Activated T-cell treated with anti-CD3 and anti-CD28 coated beads, Interleukin-2, amount 50 U/mL, for 72 hours (primary cell): ENCODE measurements at regions not wholly inside any gene's neighbourhood (a gene's known extent, or its start where the extent isn't known, plus 50 kb on each side); places are given as distances from the start of the nearest gene placed in this dataset.

Experiments
- ATAC-seq, 2 donors: fragments of 150-1000 bp; cut with Tn5 transposase; replicated peaks in 1 of 2; 2 replicates each; pipeline ENCODE4 v1.10.0; 2021; ENCODE audit warnings: moderate library complexity in 2 of 2, mild to moderate bottlenecking in 1 of 2
- DNase-seq, 2 donors: peaks; one replicate each; pipeline ENCODE4 v3.0.0; 2021 to 2022; ENCODE audit warnings: mixed read lengths in 1 of 2
- H3K27ac Mint-ChIP-seq: one replicate; pipeline ENCODE4 v1.8.0; 2022; ENCODE audit warnings: mild to moderate bottlenecking, moderate library complexity, mixed read lengths
- H3K27me3 Mint-ChIP-seq: one replicate; pipeline ENCODE4 v1.8.0; 2022; ENCODE audit warnings: low read depth, mixed read lengths
- H3K36me3 Mint-ChIP-seq, 2 donors: one replicate each; pipeline ENCODE4 v1.8.0; 2022; ENCODE audit warnings: mixed read lengths in 2 of 2, mild to moderate bottlenecking in 1 of 2; ENCODE audit not compliant: insufficient read depth in 2 of 2
- H3K4me1 Mint-ChIP-seq: one replicate; pipeline ENCODE4 v1.8.0; 2022; ENCODE audit warnings: low read depth, mixed read lengths
- H3K4me3 Mint-ChIP-seq, 2 donors: one replicate each; pipeline ENCODE4 v1.8.0; 2022; ENCODE audit warnings: mild to moderate bottlenecking in 2 of 2, mixed read lengths in 2 of 2, moderate library complexity in 2 of 2
- H3K9me3 Mint-ChIP-seq, 2 donors: one replicate each; pipeline ENCODE4 v1.8.0; 2022; ENCODE audit warnings: mixed read lengths in 2 of 2

GRCh38 chr3:25257026-25257425 lies 171.0 kb upstream of the RARB start:
- H3K9me3 Mint-ChIP-seq, result peaks cover 10 to 11% of the 10 kb centered on the region in 2 donors
- H3K27me3 Mint-ChIP-seq, result no peaks in the 10 kb centered on the region
- ATAC-seq, result no peak
- H3K27ac Mint-ChIP-seq, result no peak overlapping the region
- no peak overlapping the region for H3K4me3 Mint-ChIP-seq
- no peaks in the 10 kb centered on the region for H3K36me3 Mint-ChIP-seq
- H3K4me1 Mint-ChIP-seq, result no peaks in the 10 kb centered on the region
- DNase-seq, result no peak

GRCh38 chr3:25259871-25260270 lies 168.2 kb upstream of the RARB start:
- Mint-ChIP-seq H3K36me3 (no peaks in the 10 kb centered on the region), H3K27ac (no peak overlapping the region), H3K9me3 (peaks cover 11 to 18% of the 10 kb centered on the region in 2 donors), H3K27me3 (no peaks in the 10 kb centered on the region), H3K4me3 (no peak overlapping the region), H3K4me1 (no peaks in the 10 kb centered on the region)
- ATAC-seq (no peak), DNase-seq (no peak)

GRCh38 chr3:25262322-25262721 lies 165.7 kb upstream of the RARB start:
- ATAC-seq, result no peak
- peaks cover 9 to 15% of the 10 kb centered on the region in 2 donors for H3K9me3 Mint-ChIP-seq
- H3K27me3 Mint-ChIP-seq, result no peaks in the 10 kb centered on the region
- no peaks in the 10 kb centered on the region for H3K36me3 Mint-ChIP-seq
- no peak overlapping the region for H3K27ac Mint-ChIP-seq
- H3K4me3 Mint-ChIP-seq, result no peak overlapping the region
- no peak for DNase-seq
- H3K4me1 Mint-ChIP-seq, result no peaks in the 10 kb centered on the region

GRCh38 chr3:25265284-25265683 lies 162.8 kb upstream of the RARB start:
- H3K4me3 Mint-ChIP-seq, result no peak overlapping the region
- peaks cover 11 to 17% of the 10 kb centered on the region in 2 donors for H3K9me3 Mint-ChIP-seq
- no peak overlapping the region for H3K27ac Mint-ChIP-seq
- H3K4me1 Mint-ChIP-seq, result no peaks in the 10 kb centered on the region
- no peak for DNase-seq
- no peaks in the 10 kb centered on the region for H3K36me3 Mint-ChIP-seq
- no peaks in the 10 kb centered on the region for H3K27me3 Mint-ChIP-seq
- no peak for ATAC-seq

GRCh38 chr3:25266677-25267076 lies 161.4 kb upstream of the RARB start:
- ATAC-seq, result no peak
- H3K9me3 Mint-ChIP-seq, result peaks cover 8 to 13% of the 10 kb centered on the region in 2 donors
- H3K4me1 Mint-ChIP-seq, result no peaks in the 10 kb centered on the region
- H3K4me3 Mint-ChIP-seq, result no peak overlapping the region
- H3K27ac Mint-ChIP-seq, result no peak overlapping the region
- no peaks in the 10 kb centered on the region for H3K27me3 Mint-ChIP-seq
- DNase-seq, result no peak
- H3K36me3 Mint-ChIP-seq, result no peaks in the 10 kb centered on the region

- ATAC-seq, result no peak
- Mint-ChIP-seq H3K4me1 (no peaks in the 10 kb centered on the region), H3K36me3 (no peaks in the 10 kb centered on the region), H3K27ac (no peak overlapping the region), H3K4me3 (no peak overlapping the region), H3K9me3 (peaks cover 4 to 10% of the 10 kb centered on the region in 2 donors), H3K27me3 (no peaks in the 10 kb centered on the region)
- DNase-seq, result no peak
Measured at GRCh38 chr3:25272090-25272489, 156.0 kb upstream of the RARB start.

- Mint-ChIP-seq H3K4me3 (no peak overlapping the region), H3K27ac (no peak overlapping the region), H3K9me3 (peaks cover 4 to 7% of the 10 kb centered on the region in 2 donors), H3K4me1 (no peaks in the 10 kb centered on the region), H3K36me3 (no peaks in the 10 kb centered on the region), H3K27me3 (no peaks in the 10 kb centered on the region)
- DNase-seq, result no peak
- ATAC-seq, result no peak
Measured at GRCh38 chr3:25273582-25274171, 154.4 kb upstream of the RARB start.

- DNase-seq (no peak), ATAC-seq (no peak)
- no peak overlapping the region for H3K27ac Mint-ChIP-seq
- peaks cover 6 to 9% of the 10 kb centered on the region in 2 donors for H3K9me3 Mint-ChIP-seq
- H3K27me3 Mint-ChIP-seq, result no peaks in the 10 kb centered on the region
- no peaks in the 10 kb centered on the region for H3K36me3 Mint-ChIP-seq
- H3K4me3 Mint-ChIP-seq, result no peak overlapping the region
- no peaks in the 10 kb centered on the region for H3K4me1 Mint-ChIP-seq
Measured at GRCh38 chr3:25277503-25277902, 150.6 kb upstream of the RARB start.

GRCh38 chr3:25281041-25281731 lies 146.9 kb upstream of the RARB start:
- Mint-ChIP-seq H3K9me3 (peaks cover 4 to 9% of the 10 kb centered on the region in 2 donors), H3K4me1 (no peaks in the 10 kb centered on the region), H3K27ac (no peak overlapping the region), H3K4me3 (no peak overlapping the region), H3K27me3 (no peaks in the 10 kb centered on the region), H3K36me3 (no peaks in the 10 kb centered on the region)
- ATAC-seq (no peak), DNase-seq (no peak)

GRCh38 chr3:25281732-25282126 lies 146.3 kb upstream of the RARB start:
- DNase-seq (no peak), ATAC-seq (no peak)
- H3K9me3 Mint-ChIP-seq, result peaks cover 6 to 9% of the 10 kb centered on the region in 2 donors
- no peak overlapping the region for H3K4me3 Mint-ChIP-seq
- H3K27ac Mint-ChIP-seq, result no peak overlapping the region
- H3K27me3 Mint-ChIP-seq, result no peaks in the 10 kb centered on the region
- no peaks in the 10 kb centered on the region for H3K36me3 Mint-ChIP-seq
- H3K4me1 Mint-ChIP-seq, result no peaks in the 10 kb centered on the region

- ATAC-seq (no peak), DNase-seq (no peak)
- no peaks in the 10 kb centered on the region for H3K36me3 Mint-ChIP-seq
- no peaks in the 10 kb centered on the region for H3K4me1 Mint-ChIP-seq
- no peak overlapping the region for H3K27ac Mint-ChIP-seq
- H3K9me3 Mint-ChIP-seq, result peaks cover 3 to 7% of the 10 kb centered on the region in 2 donors
- no peak overlapping the region for H3K4me3 Mint-ChIP-seq
- H3K27me3 Mint-ChIP-seq, result no peaks in the 10 kb centered on the region
Measured at GRCh38 chr3:25283613-25284012, 144.4 kb upstream of the RARB start.

- Mint-ChIP-seq H3K27me3 (no peaks in the 10 kb centered on the region), H3K4me1 (no peaks in the 10 kb centered on the region), H3K36me3 (no peaks in the 10 kb centered on the region), H3K27ac (no peak overlapping the region), H3K9me3 (peaks cover 2 to 7% of the 10 kb centered on the region in 2 donors), H3K4me3 (no peak overlapping the region)
- no peak for DNase-seq
- no peak for ATAC-seq
Measured at GRCh38 chr3:25284249-25284648, 143.8 kb upstream of the RARB start.

GRCh38 chr3:25287291-25287884 lies 140.7 kb upstream of the RARB start:
- H3K36me3 Mint-ChIP-seq, result no peaks in the 10 kb centered on the region
- no peaks in the 10 kb centered on the region for H3K4me1 Mint-ChIP-seq

More at GRCh38 chr3:25287291-25287884, 140.7 kb upstream of the RARB start:
- H3K4me3 Mint-ChIP-seq, result no peak overlapping the region
- H3K27ac Mint-ChIP-seq, result no peak overlapping the region
- DNase-seq (no peak), ATAC-seq (no peak)
- no peaks in the 10 kb centered on the region for H3K27me3 Mint-ChIP-seq
- peaks cover 2% of the 10 kb centered on the region in 2 donors for H3K9me3 Mint-ChIP-seq
